ENCODE measurements at regions not wholly inside any gene's neighbourhood (a gene's known extent, or its start where the extent isn't known, plus 50 kb on each side); places are given as distances from the start of the nearest gene placed in this dataset.
"Not testable (repeated sequence)": the region's sequence is repeated elsewhere in the genome, so short reads cannot be mapped to it uniquely, and the experiment has no call there.

DNA sequence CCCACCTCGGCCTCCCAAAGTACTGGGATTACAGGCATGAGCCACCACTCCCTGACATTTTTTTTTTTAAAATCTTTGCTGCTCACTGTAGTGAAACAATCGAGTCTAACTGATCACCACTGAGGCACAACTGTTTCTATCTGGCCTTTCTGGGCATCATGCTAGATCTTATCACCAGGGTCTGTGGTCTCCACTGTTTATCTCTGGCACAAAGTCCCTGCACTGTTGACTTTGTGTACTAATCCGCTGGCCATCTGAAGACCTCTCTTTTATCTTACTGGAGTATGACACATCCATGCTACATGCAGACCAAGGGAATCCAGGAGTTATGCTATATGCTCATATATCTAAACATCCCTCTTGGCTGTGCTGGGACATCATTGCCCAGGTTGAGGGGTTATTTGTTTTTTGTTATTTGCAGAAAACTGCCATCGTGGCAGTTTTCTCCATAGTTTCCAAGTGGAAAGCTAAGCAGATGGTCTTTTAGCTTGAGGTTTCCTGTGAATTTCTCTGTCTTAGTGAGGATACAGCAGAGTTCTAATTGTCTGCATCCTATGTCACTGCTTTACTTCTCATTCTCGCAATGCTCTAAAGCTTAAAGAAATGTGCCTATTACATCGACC lies 456.9 kb downstream of the CCER1 start:
- no peak for FAIRE-seq

DNA sequence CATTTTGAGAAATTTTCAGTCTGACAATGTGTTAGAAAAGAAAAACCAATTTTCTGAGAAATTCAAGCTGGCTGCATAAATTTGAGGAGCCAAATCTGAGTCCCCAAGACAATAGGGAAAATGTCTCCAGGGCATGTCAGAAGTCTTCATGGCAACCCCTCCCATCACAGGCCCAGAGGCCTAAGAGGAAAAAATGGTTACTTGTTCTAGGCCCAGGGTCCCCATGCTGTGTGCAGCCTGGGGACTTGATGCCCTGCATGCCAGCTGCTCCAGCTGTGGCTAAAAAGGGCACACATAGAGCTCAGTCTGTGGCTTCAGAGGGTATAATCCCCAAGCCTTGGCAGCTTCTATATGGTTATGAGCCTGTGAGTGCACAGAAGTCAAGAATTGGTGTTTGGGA lies 464.6 kb downstream of the CCER1 start:
- no peak for FAIRE-seq

GRCh38 chr12:90489141-90489540 lies 465.8 kb downstream of the CCER1 start:
- no peak for FAIRE-seq

DNA sequence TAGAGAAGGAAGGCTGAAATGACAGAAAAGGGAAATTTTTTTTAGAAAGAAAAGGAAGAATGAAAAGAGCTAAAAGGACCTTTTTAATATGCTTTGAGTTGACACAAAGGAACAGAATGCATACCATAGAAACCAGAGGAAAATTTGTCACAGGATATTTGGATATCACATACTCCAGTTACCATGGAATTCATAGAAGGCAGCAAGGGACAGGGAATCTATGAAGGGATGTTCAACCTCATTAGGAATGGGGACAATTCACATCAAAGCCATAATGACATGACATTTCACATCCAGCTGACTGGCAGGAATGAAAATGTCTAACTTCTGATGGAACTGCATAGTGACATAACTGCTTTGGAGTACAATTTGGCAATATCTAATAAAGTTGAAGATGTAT lies 469.4 kb downstream of the CCER1 start:
- no peak for FAIRE-seq

DNA sequence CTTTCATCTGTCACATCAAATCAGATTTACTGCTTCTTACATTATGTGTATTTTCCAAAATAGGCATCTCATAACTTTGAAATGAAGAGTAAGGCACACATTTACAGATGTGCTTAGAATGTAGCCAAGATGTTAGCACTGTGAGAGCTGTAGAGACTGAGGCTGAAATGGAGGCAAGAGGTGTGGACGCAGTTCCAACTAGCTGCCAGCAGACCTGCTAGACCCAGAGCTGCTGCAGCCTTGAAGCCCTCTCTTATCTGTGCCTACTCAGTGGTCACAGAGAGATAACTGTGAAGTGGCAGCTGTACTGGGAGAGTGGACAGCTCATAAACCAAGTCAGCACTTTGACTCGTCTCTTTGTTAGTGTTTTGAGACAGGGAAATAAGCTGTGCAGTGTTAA lies 470.9 kb downstream of the CCER1 start:
- no peak for FAIRE-seq

- no peak for FAIRE-seq
Observed at GRCh38 chr12:90481748-90482147, 473.2 kb downstream of the CCER1 start.

GRCh38 chr12:90479237-90479636 lies 475.7 kb downstream of the CCER1 start:
- FAIRE-seq, result no peak

DNA sequence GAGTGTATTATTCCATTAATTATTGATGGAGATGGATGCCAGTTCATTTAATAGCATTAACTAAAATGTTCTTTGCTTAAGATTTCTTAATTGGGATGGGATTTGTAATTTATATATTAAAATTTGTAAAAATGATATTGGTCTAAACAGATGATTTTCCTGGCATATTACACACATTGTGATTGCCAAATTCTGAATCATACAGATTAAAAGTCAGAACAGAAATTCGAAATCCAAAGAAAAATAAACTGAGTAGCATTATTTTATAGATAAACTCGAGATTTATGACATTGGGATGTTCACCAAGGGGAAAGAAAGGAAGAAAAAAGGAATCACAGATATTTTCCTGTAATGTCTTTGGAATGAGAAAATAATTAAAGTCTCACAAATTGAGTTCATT lies 481.1 kb downstream of the CCER1 start:
- FAIRE-seq, result no peak

GRCh38 chr12:90460681-90461080 lies 494.3 kb downstream of the CCER1 start:
- no peak for FAIRE-seq

DNA sequence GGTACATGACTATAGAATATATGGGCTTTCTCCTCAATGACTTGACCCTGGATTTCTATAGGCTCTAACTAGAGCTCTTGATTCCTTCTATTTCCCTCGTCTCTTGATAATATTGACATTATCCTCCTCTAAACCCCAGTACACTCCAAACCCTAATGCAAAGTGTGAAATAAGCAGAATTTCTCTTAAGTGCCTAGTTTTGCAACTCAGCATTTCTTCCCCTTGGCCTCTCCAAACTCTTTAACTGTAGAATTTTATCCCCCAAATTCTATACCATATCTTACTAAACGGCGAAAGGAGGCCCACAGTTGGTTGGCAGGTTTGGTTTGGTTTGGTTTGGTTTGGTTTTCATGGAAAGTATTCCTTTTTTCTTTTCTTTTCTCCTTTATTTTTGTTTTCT lies 498.7 kb downstream of the CCER1 start:
- no peak for FAIRE-seq

GRCh38 chr12:90455756-90456155 lies 499.2 kb downstream of the CCER1 start:
- no peak for FAIRE-seq

GRCh38 chr12:90449611-90450010 lies 505.4 kb downstream of the CCER1 start:
- no peak for FAIRE-seq

- FAIRE-seq, result not testable (repeated sequence)
Observed at GRCh38 chr12:90443466-90443865, 511.5 kb downstream of the CCER1 start.

DNA sequence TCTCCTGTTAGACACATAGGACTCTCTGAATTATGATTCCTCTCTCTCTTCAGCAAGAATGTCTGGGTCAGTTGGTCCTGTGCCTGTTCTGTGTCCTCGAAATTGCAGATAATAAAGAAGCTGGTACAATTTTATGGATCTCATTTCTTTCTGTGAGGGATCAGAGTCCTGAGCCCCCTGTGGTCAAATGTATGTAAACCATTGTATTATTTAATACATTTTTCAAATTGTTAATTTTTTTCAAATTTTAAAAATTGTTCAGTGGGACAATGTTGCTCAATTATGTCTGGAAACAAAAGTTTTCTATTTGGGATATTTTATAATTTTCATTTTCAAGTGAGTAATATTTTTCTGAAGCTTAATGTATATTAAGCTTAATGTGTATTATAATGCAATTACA lies 513.5 kb downstream of the CCER1 start:
- no peak for FAIRE-seq

DNA sequence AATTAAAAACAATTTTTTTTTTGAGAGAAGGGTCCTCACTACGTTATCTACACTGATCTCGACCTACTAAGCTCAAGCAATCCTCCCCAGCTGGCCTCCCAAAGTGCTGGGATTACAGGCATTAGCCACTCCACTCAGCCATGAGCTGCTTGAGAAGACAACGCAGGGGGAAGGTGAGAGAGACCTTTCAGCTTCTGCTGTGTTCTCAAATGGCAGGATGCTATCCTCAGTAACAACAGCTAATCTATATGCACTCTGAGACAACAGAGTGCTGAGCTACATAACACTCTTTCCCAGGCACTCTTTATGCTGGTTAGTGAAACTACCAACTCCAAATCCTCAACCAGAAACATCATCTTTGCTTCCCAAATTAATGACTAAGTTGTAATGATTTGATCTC lies 526.1 kb downstream of the CCER1 start:
- FAIRE-seq, result no peak

- FAIRE-seq, result no peak
Observed at GRCh38 chr12:90428465-90428864, 526.5 kb downstream of the CCER1 start.

- no peak for FAIRE-seq
Observed at GRCh38 chr12:90423965-90424364, 531.0 kb downstream of the CCER1 start.

GRCh38 chr12:90410962-90411361 lies 544.0 kb downstream of the CCER1 start:
- FAIRE-seq, result no peak

DNA sequence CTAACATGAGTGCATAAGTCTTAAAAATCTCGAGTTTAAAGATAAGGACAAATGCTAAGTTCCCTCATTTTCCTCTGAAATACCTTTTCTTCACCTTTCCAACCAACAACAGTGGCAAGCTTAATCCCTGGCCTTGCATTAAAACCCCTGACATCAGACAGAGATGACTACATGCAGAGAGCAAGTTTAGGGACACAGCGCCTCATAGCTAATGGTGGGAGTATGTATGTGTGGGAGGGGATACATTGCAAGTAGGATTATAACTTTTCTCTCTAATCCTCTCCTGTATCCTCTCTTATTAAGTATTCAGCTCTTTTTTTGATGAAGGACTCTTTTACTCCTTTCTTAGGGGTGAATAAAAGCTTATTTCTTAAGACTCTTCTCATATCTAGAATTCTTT lies 547.1 kb downstream of the CCER1 start:
- FAIRE-seq, result no peak

DNA sequence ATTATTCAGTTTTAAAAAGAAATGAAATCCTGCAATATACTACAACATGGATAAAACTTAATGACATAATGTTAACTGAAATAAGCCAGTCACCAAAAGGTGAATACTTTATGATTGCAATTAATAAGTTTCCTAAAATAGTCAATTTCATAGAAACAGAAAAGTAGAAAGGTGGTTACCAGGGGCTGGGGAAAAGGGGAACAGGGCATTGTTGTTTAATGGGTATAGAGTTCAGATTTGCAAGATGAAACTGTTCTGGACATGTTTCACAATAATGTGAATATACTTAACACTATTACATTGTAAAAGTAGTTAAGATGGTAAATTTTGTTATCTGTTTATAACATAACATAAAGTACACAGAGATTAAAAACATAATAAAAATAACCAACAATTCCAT lies 550.9 kb downstream of the CCER1 start:
- no peak for FAIRE-seq

DNA sequence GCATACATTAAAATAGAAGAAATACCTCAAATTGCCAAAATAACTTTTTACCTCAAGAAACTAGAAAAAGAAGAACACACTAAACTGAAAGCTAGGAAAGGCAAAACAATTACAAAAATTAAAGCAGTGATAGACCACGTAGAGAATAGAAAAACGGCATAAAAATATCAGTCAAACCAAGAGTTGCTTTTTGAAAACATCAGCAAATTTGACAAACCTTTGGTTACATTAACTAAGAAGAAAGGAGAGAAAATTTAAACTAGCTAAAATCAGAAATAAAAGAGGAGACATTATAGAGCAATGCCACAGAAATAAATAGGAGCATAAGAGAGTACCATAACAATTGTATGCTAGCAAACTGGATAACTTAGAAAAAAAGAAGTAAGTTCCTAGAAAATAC lies 553.8 kb downstream of the CCER1 start:
- no peak for FAIRE-seq

GRCh38 chr12:90399357-90399756 lies 555.6 kb downstream of the CCER1 start:
- FAIRE-seq, result no peak

- no peak for FAIRE-seq
Observed at GRCh38 chr12:90398285-90398836, 556.6 kb downstream of the CCER1 start.

GRCh38 chr12:90396556-90396955 lies 558.4 kb downstream of the CCER1 start:
- no peak for FAIRE-seq

DNA sequence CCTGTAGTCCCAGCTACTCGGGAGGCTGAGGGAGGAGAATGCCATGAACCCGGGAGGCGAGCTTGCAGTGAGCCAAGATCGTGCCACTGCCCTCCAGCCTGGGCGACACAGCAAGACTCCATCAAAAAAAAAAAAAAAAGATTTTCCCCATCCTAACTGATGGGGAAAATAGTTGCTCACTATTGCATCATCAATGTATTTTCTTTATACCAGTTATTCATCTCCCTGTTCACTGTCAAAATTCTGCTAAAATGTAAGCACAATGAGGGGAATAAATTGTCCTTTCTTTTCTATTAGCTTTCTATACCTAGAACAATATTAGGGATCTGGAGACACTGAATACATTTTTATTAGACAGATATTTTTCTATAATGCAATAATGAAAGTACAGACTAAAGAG lies 561.3 kb downstream of the CCER1 start:
- FAIRE-seq, result no peak

All from G401.6 (cell line).